ENCODE measurements at regions not wholly inside any gene's neighbourhood (a gene's known extent, or its start where the extent isn't known, plus 50 kb on each side); places are given as distances from the start of the nearest gene placed in this dataset.

GRCh38 chr4:128670513-128670912 lies 139.0 kb upstream of the JADE1 start:
- TF ChIP-seq POLR2AphosphoS5 (IDR thresholded peaks at IDR 0.05) (no peak), CTCF (IDR thresholded peaks at IDR 0.05) (no peak), EP300 (IDR thresholded peaks at IDR 0.05) (no peak)

Data from upper lobe of left lung (tissue), 4 donors.